Right atrium auricular region (tissue), 2 donors: ENCODE measurements at regions not wholly inside any gene's neighbourhood (a gene's known extent, or its start where the extent isn't known, plus 50 kb on each side); places are given as distances from the start of the nearest gene placed in this dataset.

Experiments
- DNase-seq: peaks from one replicate; pipeline ENCODE4 v3.0.0-alpha.2; 2019; ENCODE audit warnings: low spot score
- H3K27ac ChIP-seq, 2 donors: fragments of 200-600 bp; sonication (generic); 1 replicate in 1 of 2; 2 replicates in 1 of 2; pipeline ENCODE4 v1.5.1; 2016 to 2019
- H3K27me3 ChIP-seq, 2 donors: fragments of 200-600 bp; sonication (generic); one replicate each; pipeline versions ENCODE4 v1.5.1 to v1.6.0; 2017 to 2019
- H3K36me3 ChIP-seq: fragments of 200-600 bp; sonication (generic); one replicate; pipeline ENCODE4 v1.5.1; 2016
- H3K4me1 ChIP-seq, 2 donors: fragments of 200-600 bp; sonication (generic); one replicate each; pipeline versions ENCODE4 v1.5.1 to v1.6.0; 2017 to 2019
- H3K4me3 ChIP-seq, 2 donors: fragments of 200-600 bp; sonication (generic); 1 replicate in 1 of 2; 2 replicates in 1 of 2; pipeline ENCODE4 v1.5.1; 2017 to 2019; ENCODE audit warnings: mild to moderate bottlenecking in 1 of 2, moderate library complexity in 1 of 2
- H3K9me3 ChIP-seq, 2 donors: fragments of 200-600 bp; sonication (generic); one replicate each; pipeline ENCODE4 v1.5.1; 2019
- TF ChIP-seq, protein P1 (sequence below), 2 donors: fragments of 200-600 bp; sonication (generic); IDR thresholded peaks; one replicate each; pipeline ENCODE4 v1.5.1; 2019; ENCODE audit warnings: antibody characterized with exemption in 2 of 2

GRCh38 chr3:126259411-126260391 is 79.3 kb upstream of the ALDH1L1 start:
- no peaks in the 10 kb centered on the region for H3K36me3 ChIP-seq
- H3K27ac ChIP-seq, result peak overlapping the region; percentile 62 to 68
- H3K9me3 ChIP-seq, result no peaks in the 10 kb centered on the region
- TF ChIP-seq, protein P1, sequence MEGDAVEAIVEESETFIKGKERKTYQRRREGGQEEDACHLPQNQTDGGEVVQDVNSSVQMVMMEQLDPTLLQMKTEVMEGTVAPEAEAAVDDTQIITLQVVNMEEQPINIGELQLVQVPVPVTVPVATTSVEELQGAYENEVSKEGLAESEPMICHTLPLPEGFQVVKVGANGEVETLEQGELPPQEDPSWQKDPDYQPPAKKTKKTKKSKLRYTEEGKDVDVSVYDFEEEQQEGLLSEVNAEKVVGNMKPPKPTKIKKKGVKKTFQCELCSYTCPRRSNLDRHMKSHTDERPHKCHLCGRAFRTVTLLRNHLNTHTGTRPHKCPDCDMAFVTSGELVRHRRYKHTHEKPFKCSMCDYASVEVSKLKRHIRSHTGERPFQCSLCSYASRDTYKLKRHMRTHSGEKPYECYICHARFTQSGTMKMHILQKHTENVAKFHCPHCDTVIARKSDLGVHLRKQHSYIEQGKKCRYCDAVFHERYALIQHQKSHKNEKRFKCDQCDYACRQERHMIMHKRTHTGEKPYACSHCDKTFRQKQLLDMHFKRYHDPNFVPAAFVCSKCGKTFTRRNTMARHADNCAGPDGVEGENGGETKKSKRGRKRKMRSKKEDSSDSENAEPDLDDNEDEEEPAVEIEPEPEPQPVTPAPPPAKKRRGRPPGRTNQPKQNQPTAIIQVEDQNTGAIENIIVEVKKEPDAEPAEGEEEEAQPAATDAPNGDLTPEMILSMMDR (IDR thresholded peaks at IDR 0.05), result peak; percentile 66 to 84
- DNase-seq, result no peak
- peak overlapping the region; percentile 12 to 36 for H3K4me3 ChIP-seq
- H3K27me3 ChIP-seq, result no peaks in the 10 kb centered on the region
- peaks cover 0 to 11% of the 10 kb centered on the region in 2 donors for H3K4me1 ChIP-seq

GRCh38 chr3:126258670-126259069 is 78.3 kb upstream of the ALDH1L1 start:
- TF ChIP-seq, protein P1 (IDR thresholded peaks at IDR 0.05), result no peak
- Histone ChIP-seq H3K27me3 (no peaks in the 10 kb centered on the region), H3K4me3 (no peak overlapping the region), H3K36me3 (no peaks in the 10 kb centered on the region), H3K27ac (no peak overlapping the region), H3K9me3 (no peaks in the 10 kb centered on the region), H3K4me1 (peaks cover 0 to 11% of the 10 kb centered on the region in 2 donors)
- no peak for DNase-seq

DNA sequence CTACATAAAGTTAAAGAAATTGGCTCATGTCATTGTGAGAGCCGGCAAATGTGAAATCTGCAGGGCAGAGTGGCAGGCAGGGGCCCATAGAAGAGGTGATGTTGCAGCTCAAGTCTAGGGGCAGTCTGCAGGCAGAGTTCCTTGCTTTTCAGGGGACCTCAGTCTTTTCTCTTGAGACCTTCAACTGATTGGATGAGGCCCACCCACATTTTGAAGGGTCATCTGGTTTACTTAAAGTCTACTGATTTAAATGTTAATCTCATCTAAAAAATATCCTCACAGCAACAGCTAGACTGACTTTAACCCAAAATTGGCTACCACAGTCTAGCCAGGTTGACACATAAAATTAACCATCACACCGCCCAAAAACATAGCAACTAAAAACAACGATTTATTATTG is 77.6 kb upstream of the ALDH1L1 start:
- H3K4me1 ChIP-seq, result peaks cover 0 to 11% of the 10 kb centered on the region in 2 donors
- H3K36me3 ChIP-seq, result no peaks in the 10 kb centered on the region
- TF ChIP-seq, protein P1 (IDR thresholded peaks at IDR 0.05), result no peak
- no peak for DNase-seq
- no peak overlapping the region for H3K27ac ChIP-seq
- no peak overlapping the region for H3K4me3 ChIP-seq
- no peaks in the 10 kb centered on the region for H3K9me3 ChIP-seq
- H3K27me3 ChIP-seq, result no peaks in the 10 kb centered on the region

GRCh38 chr3:126257174-126257573 is 76.8 kb upstream of the ALDH1L1 start:
- peaks cover 0 to 11% of the 10 kb centered on the region in 2 donors for H3K4me1 ChIP-seq
- H3K36me3 ChIP-seq, result no peaks in the 10 kb centered on the region
- no peak for DNase-seq
- no peaks in the 10 kb centered on the region for H3K27me3 ChIP-seq
- no peak overlapping the region for H3K27ac ChIP-seq
- no peaks in the 10 kb centered on the region for H3K9me3 ChIP-seq
- TF ChIP-seq, protein P1 (IDR thresholded peaks at IDR 0.05), result no peak
- H3K4me3 ChIP-seq, result no peak overlapping the region

DNA sequence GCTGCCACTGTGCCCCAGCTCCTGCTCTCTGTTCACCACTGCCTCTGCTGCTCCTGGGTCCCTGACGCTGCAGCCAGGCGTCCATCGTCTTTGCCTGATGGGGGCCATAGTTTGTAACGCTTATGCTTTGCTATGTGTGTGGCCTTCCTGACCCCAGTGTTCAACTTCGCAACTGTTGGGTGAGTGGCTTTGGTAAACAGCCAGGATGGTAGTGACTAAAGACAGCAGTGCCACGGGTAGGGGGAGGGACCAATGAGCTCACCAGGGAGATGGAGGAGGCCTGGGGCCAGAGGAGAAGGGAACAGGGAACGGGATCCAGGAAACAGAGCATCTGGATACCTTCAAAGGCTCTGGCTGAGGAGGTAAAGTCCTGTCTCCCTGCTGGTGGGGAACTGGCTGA is 75.9 kb upstream of the ALDH1L1 start:
- no peak for DNase-seq
- no peaks in the 10 kb centered on the region for H3K9me3 ChIP-seq
- H3K27ac ChIP-seq, result no peak overlapping the region
- H3K36me3 ChIP-seq, result no peaks in the 10 kb centered on the region
- TF ChIP-seq, protein P1 (IDR thresholded peaks at IDR 0.05), result no peak
- H3K4me3 ChIP-seq, result no peak overlapping the region
- no peaks in the 10 kb centered on the region for H3K27me3 ChIP-seq
- peaks cover 0 to 7% of the 10 kb centered on the region in 2 donors for H3K4me1 ChIP-seq
